ENCODE measurements at regions not wholly inside any gene's neighbourhood (a gene's known extent, or its start where the extent isn't known, plus 50 kb on each side); places are given as distances from the start of the nearest gene placed in this dataset.

- no peak for DNase-seq
Measured at GRCh38 chr9:103649086-103649485, 445.0 kb upstream of the SMC2 start.

GRCh38 chr9:103658156-103658555, 436.0 kb upstream of the SMC2 start:
- no peak for DNase-seq

- DNase-seq = no peak
Measured at GRCh38 chr9:103660830-103661229, 433.3 kb upstream of the SMC2 start.

- DNase-seq = no peak
Measured at GRCh38 chr9:103661663-103662062, 432.4 kb upstream of the SMC2 start.

- no peak for DNase-seq
Measured at GRCh38 chr9:103669296-103669695, 424.8 kb upstream of the SMC2 start.

GRCh38 chr9:103674271-103674670, 419.8 kb upstream of the SMC2 start:
- no peak for DNase-seq

GRCh38 chr9:103680581-103680980, 413.5 kb upstream of the SMC2 start:
- no peak for DNase-seq

GRCh38 chr9:103681435-103681834, 412.7 kb upstream of the SMC2 start:
- DNase-seq = no peak

- DNase-seq = no peak
Measured at GRCh38 chr9:103700195-103700962, 393.7 kb upstream of the SMC2 start.

- DNase-seq = peak; percentile 63 to 76
Measured at GRCh38 chr9:103702572-103702971, 391.5 kb upstream of the SMC2 start.

- DNase-seq = no peak
Measured at GRCh38 chr9:103707181-103707580, 386.9 kb upstream of the SMC2 start.

- DNase-seq = no peak
Measured at GRCh38 chr9:103709366-103709765, 384.7 kb upstream of the SMC2 start.

- no peak for DNase-seq
Measured at GRCh38 chr9:103713631-103714030, 380.5 kb upstream of the SMC2 start.

- DNase-seq = no peak
Measured at GRCh38 chr9:103714992-103715391, 379.1 kb upstream of the SMC2 start.

GRCh38 chr9:103721056-103721455, 373.1 kb upstream of the SMC2 start:
- DNase-seq = no peak

GRCh38 chr9:103730866-103731265, 363.2 kb upstream of the SMC2 start:
- no peak for DNase-seq

GRCh38 chr9:103731541-103731940, 362.6 kb upstream of the SMC2 start:
- no peak for DNase-seq

- no peak for DNase-seq
Measured at GRCh38 chr9:103734471-103734870, 359.6 kb upstream of the SMC2 start.

GRCh38 chr9:103755441-103755840, 338.7 kb upstream of the SMC2 start:
- no peak for DNase-seq

- DNase-seq = no peak
Measured at GRCh38 chr9:103755986-103756385, 338.1 kb upstream of the SMC2 start.

GRCh38 chr9:103757062-103757461, 337.0 kb upstream of the SMC2 start:
- DNase-seq = no peak

- no peak for DNase-seq
Measured at GRCh38 chr9:103761466-103761865, 332.6 kb upstream of the SMC2 start.

GRCh38 chr9:103789686-103790085, 304.4 kb upstream of the SMC2 start:
- DNase-seq = no peak

- DNase-seq = peak in 1 of 2 experiments; percentile 18
Measured at GRCh38 chr9:103798620-103799019, 295.5 kb upstream of the SMC2 start.

- no peak for DNase-seq
Measured at GRCh38 chr9:103799959-103800358, 294.1 kb upstream of the SMC2 start.

Measured in SHP77 (cell line).